ENCODE measurements at regions not wholly inside any gene's neighbourhood (a gene's known extent, or its start where the extent isn't known, plus 50 kb on each side); places are given as distances from the start of the nearest gene placed in this dataset.
A peak's percentile ranks its signal among the peaks of the same experiment; 100 is the strongest.

DNA sequence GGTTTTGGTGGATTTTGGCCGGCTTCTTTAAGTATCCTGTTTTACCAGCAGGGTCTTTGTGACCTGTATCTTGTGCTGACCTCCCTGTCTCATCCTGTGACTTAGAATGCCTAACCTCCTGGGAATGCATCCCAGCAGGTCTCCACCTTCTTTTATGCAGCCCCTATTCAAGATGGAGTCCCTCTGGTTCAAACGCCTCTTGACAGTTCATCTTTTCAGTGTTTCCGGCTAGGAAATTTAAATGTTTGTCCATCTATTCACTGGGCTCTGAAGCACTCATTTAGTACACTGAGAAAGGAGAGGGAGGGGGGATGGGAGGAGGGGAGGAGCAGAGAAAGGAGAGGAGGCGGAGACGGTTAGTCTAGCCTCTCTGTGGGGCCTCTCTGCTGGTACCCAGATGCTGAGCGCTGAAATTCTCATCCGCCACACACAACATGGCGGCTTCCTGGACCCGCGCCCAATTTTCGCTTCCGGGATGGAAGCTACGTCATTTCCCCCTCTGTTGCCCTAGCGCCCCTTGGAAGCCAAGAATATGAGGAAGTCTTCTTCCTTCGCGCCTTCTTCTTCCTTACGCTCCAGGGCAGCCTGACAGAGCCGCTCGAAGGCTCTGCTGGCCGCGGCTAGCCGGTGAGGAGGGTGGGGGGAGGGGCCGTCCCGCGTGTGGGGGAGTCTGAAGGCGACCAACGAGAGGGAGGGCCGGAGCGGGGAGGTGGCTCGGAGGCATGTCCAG is 69.0 kb upstream of the SYT13 start:
- Histone ChIP-seq H3K4me3 (replicated peaks; ENCODE audit: insufficient read depth, low read length) (no peak overlapping the region), H3K27me3 (ENCODE audit: insufficient read depth, poor library complexity, severe bottlenecking) (no peaks in the 10 kb centered on the region), H3K27ac (replicated peaks) (no peak overlapping the region)
- DNase-seq (ENCODE audit: low read depth in 1 of 2, low spot score in 1 of 2), result peak; percentile 44 to 74
- TF ChIP-seq REST (IDR thresholded peaks at IDR 0.05; ENCODE audit: insufficient replicate concordance, low read depth) (no peak), POLR2AphosphoS5 (IDR thresholded peaks at IDR 0.05; ENCODE audit: low read depth) (peak; percentile 86), SPI1 (IDR thresholded peaks at IDR 0.05; ENCODE audit: borderline replicate concordance, low read depth) (peak; percentile 85), GABPA (IDR thresholded peaks at IDR 0.05; ENCODE audit: low read depth) (peak; percentile 77)
- TF ChIP-seq, protein P1, sequence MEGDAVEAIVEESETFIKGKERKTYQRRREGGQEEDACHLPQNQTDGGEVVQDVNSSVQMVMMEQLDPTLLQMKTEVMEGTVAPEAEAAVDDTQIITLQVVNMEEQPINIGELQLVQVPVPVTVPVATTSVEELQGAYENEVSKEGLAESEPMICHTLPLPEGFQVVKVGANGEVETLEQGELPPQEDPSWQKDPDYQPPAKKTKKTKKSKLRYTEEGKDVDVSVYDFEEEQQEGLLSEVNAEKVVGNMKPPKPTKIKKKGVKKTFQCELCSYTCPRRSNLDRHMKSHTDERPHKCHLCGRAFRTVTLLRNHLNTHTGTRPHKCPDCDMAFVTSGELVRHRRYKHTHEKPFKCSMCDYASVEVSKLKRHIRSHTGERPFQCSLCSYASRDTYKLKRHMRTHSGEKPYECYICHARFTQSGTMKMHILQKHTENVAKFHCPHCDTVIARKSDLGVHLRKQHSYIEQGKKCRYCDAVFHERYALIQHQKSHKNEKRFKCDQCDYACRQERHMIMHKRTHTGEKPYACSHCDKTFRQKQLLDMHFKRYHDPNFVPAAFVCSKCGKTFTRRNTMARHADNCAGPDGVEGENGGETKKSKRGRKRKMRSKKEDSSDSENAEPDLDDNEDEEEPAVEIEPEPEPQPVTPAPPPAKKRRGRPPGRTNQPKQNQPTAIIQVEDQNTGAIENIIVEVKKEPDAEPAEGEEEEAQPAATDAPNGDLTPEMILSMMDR (IDR thresholded peaks at IDR 0.05; ENCODE audit: insufficient read depth, low read length), result no peak

GRCh38 chr11:45348729-45349128 is 62.6 kb upstream of the SYT13 start:
- Histone ChIP-seq H3K4me3 (replicated peaks; ENCODE audit: insufficient read depth, low read length) (no peak overlapping the region), H3K27ac (replicated peaks) (no peak overlapping the region), H3K27me3 (ENCODE audit: insufficient read depth, poor library complexity, severe bottlenecking) (peaks cover 2% of the 10 kb centered on the region)
- no peak for TF ChIP-seq REST (IDR thresholded peaks at IDR 0.05; ENCODE audit: insufficient replicate concordance, low read depth)
- DNase-seq (ENCODE audit: low read depth in 1 of 2, low spot score in 1 of 2), result no peak

- no peak overlapping the region for H3K4me3 ChIP-seq (replicated peaks; ENCODE audit: insufficient read depth, low read length)
- TF ChIP-seq GABPA (IDR thresholded peaks at IDR 0.05; ENCODE audit: low read depth), result no peak
- TF ChIP-seq POLR2AphosphoS5 (IDR thresholded peaks at IDR 0.05; ENCODE audit: low read depth), result no peak
- TF ChIP-seq, protein P1 (IDR thresholded peaks at IDR 0.05; ENCODE audit: insufficient read depth, low read length), result no peak
- TF ChIP-seq REST (IDR thresholded peaks at IDR 0.05; ENCODE audit: insufficient replicate concordance, low read depth), result no peak
- no peak for TF ChIP-seq SPI1 (IDR thresholded peaks at IDR 0.05; ENCODE audit: borderline replicate concordance, low read depth)
- H3K27ac ChIP-seq (replicated peaks), result no peak overlapping the region
- no peak for DNase-seq (ENCODE audit: low read depth in 1 of 2, low spot score in 1 of 2)
- H3K27me3 ChIP-seq (ENCODE audit: insufficient read depth, poor library complexity, severe bottlenecking), result peaks cover 5% of the 10 kb centered on the region
These were observed 61.4 kb upstream of the SYT13 start for GRCh38 chr11:45347348-45348082.

Data from HL-60 (cell line).